Epithelial cell of esophagus (primary cell): ENCODE measurements at regions not wholly inside any gene's neighbourhood (a gene's known extent, or its start where the extent isn't known, plus 50 kb on each side); places are given as distances from the start of the nearest gene placed in this dataset.
A peak's percentile ranks its signal among the peaks of the same experiment; 100 is the strongest.
"Not testable (repeated sequence)": the region's sequence is repeated elsewhere in the genome, so short reads cannot be mapped to it uniquely, and the experiment has no call there.

Experiments
- DNase-seq: peaks from one replicate; pipeline ENCODE4 v3.0.0; 2010; ENCODE audit warnings: low read depth
- H3K4me3 ChIP-seq: 2 replicates; pipeline ENCODE4 v1.5.1; 2011; ENCODE audit warnings: mild to moderate bottlenecking, low read length, control low read depth
- CTCF ChIP-seq: IDR thresholded peaks from 2 replicates; pipeline ENCODE4 v1.5.1; 2011; ENCODE audit warnings: low read depth, mild to moderate bottlenecking, low read length, control low read depth, inconsistent platforms; ENCODE audit not compliant: insufficient read depth; ENCODE audit errors: missing control alignments

- TF ChIP-seq CTCF: no peak
- H3K4me3 ChIP-seq: no peak overlapping the region
- peak; percentile 10 for DNase-seq
Observed at GRCh38 chr12:104906695-104907094, 51.4 kb downstream of the SLC41A2 start.

- not testable (repeated sequence) for H3K4me3 ChIP-seq, DNase-seq
Observed at GRCh38 chr12:104905446-104905845, 52.6 kb downstream of the SLC41A2 start.

- no peak overlapping the region for H3K4me3 ChIP-seq
- DNase-seq: no peak
Observed at GRCh38 chr12:104903648-104904423, 54.3 kb downstream of the SLC41A2 start.

GRCh38 chr12:104902125-104902524 is 56.0 kb downstream of the SLC41A2 start:
- TF ChIP-seq CTCF: no peak

More at GRCh38 chr12:104903648-104904423, 54.3 kb downstream of the SLC41A2 start:
- no peak for TF ChIP-seq CTCF

GRCh38 chr12:104896710-104897109 is 61.4 kb downstream of the SLC41A2 start:
- TF ChIP-seq CTCF: no peak
- H3K4me3 ChIP-seq: no peak overlapping the region
- no peak for DNase-seq

More at GRCh38 chr12:104902125-104902524, 56.0 kb downstream of the SLC41A2 start:
- no peak overlapping the region for H3K4me3 ChIP-seq
- no peak for DNase-seq

GRCh38 chr12:104896146-104896545 is 61.9 kb downstream of the SLC41A2 start:
- no peak for DNase-seq
- H3K4me3 ChIP-seq: no peak overlapping the region
- TF ChIP-seq CTCF: no peak

- no peak for TF ChIP-seq CTCF
- H3K4me3 ChIP-seq: no peak overlapping the region
- DNase-seq: no peak
Observed at GRCh38 chr12:104895415-104895814, 62.7 kb downstream of the SLC41A2 start.
